Left lung (tissue), 4 donors: ENCODE measurements at regions not wholly inside any gene's neighbourhood (a gene's known extent, or its start where the extent isn't known, plus 50 kb on each side); places are given as distances from the start of the nearest gene placed in this dataset.
"Not testable (repeated sequence)": the region's sequence is repeated elsewhere in the genome, so short reads cannot be mapped to it uniquely, and the experiment has no call there.

Source experiments
- ATAC-seq: fragments of 200-7000 bp; cut with Tn5 transposase; one replicate; pipeline ENCODE4 v1.9.1; 2020; ENCODE audit warnings: moderate library complexity
- DNase-seq, 4 donors: peaks; one replicate each; pipeline ENCODE4 v3.0.0-alpha.2; 2013 to 2020
- H3K27ac ChIP-seq, 2 donors: fragments of 200-600 bp; sonication (generic) in 1 of 2; one replicate each; pipeline versions ENCODE4 v1.5.0 to v1.8.0; 2020 to 2021
- H3K27me3 ChIP-seq, 2 donors: fragments of 200-600 bp; sonication (generic) in 1 of 2; one replicate each; pipeline versions ENCODE4 v1.5.0 to v1.8.0; 2020 to 2021
- H3K36me3 ChIP-seq, 2 donors: fragments of 200-600 bp; sonication (generic) in 1 of 2; one replicate each; pipeline versions ENCODE4 v1.5.0 to v1.8.0; 2020 to 2021
- H3K4me1 ChIP-seq, 2 donors: fragments of 200-600 bp; one replicate each; pipeline ENCODE4 v1.8.0; 2021
- H3K4me3 ChIP-seq, 2 donors: fragments of 200-600 bp; sonication (generic) in 1 of 2; one replicate each; pipeline versions ENCODE4 v1.5.0 to v1.8.0; 2020 to 2021; ENCODE audit warnings: mild to moderate bottlenecking in 1 of 2
- H3K9me3 ChIP-seq, 2 donors: fragments of 200-600 bp; sonication (generic) in 1 of 2; one replicate each; pipeline versions ENCODE4 v1.5.0 to v1.8.0; 2020 to 2021
- CTCF ChIP-seq, 2 donors: fragments of 200-600 bp; sonication (generic) in 1 of 2; IDR thresholded peaks; one replicate each; pipeline versions ENCODE4 v1.5.0 to v1.8.0; 2021; ENCODE audit warnings: antibody characterized with exemption in 2 of 2
- intact Hi-C, 2 donors: fragments of 100-400 bp; cut with DNase I; formaldehyde crosslinking; loops; one replicate each; pipeline versions ENCODE4 v1.11.2 to v1.14.2; 2022
- donor health status: DM: no; HTN: yes; CAD: no.
- donor health status: DM: no; HTN: no; CAD: no.

- H3K27ac ChIP-seq = no peak overlapping the region
- no peak overlapping the region for H3K4me3 ChIP-seq
- TF ChIP-seq CTCF (IDR thresholded peaks at IDR 0.05) = no peak
- H3K36me3 ChIP-seq = no peaks in the 10 kb centered on the region
- ATAC-seq = peak; percentile 37
- peaks cover 0 to 3% of the 10 kb centered on the region in 2 donors for H3K9me3 ChIP-seq
- intact Hi-C loops = no loop called here
- H3K27me3 ChIP-seq = no peaks in the 10 kb centered on the region
- peak in 1 of 4 donors; percentile 12 for DNase-seq
- H3K4me1 ChIP-seq = no peaks in the 10 kb centered on the region
Measured at GRCh38 chr6:4224067-4224978, 88.9 kb upstream of the ECI2 start.

- no peak for ATAC-seq
- intact Hi-C loops = no loop called here
- DNase-seq = no peak
- H3K36me3 ChIP-seq = no peaks in the 10 kb centered on the region
- TF ChIP-seq CTCF (IDR thresholded peaks at IDR 0.05) = no peak
- H3K4me3 ChIP-seq = no peak overlapping the region
- no peaks in the 10 kb centered on the region for H3K4me1 ChIP-seq
- H3K9me3 ChIP-seq = peaks cover 0 to 7% of the 10 kb centered on the region in 2 donors
- H3K27me3 ChIP-seq = no peaks in the 10 kb centered on the region
- no peak overlapping the region for H3K27ac ChIP-seq
Measured at GRCh38 chr6:4220558-4220957, 85.2 kb upstream of the ECI2 start.

- ATAC-seq, DNase-seq: not testable (repeated sequence)
Measured at GRCh38 chr6:4218619-4219317, 83.4 kb upstream of the ECI2 start.

GRCh38 chr6:4212588-4212987 lies 77.2 kb upstream of the ECI2 start:
- Histone ChIP-seq H3K4me1 (no peaks in the 10 kb centered on the region), H3K36me3 (no peaks in the 10 kb centered on the region), H3K27me3 (no peaks in the 10 kb centered on the region), H3K4me3 (no peak overlapping the region), H3K27ac (no peak overlapping the region), H3K9me3 (peaks cover 0 to 18% of the 10 kb centered on the region in 2 donors)
- DNase-seq (no peak), ATAC-seq (no peak)
- TF ChIP-seq CTCF (IDR thresholded peaks at IDR 0.05) = no peak
- intact Hi-C loops = no loop called here

More at GRCh38 chr6:4218619-4219317, 83.4 kb upstream of the ECI2 start:
- H3K36me3 ChIP-seq, intact Hi-C loops, H3K4me3 ChIP-seq, H3K27ac ChIP-seq, H3K27me3 ChIP-seq, H3K4me1 ChIP-seq: not testable (repeated sequence)
- peaks cover 0 to 17% of the 10 kb centered on the region in 2 donors for H3K9me3 ChIP-seq

GRCh38 chr6:4210629-4211419 lies 75.4 kb upstream of the ECI2 start:
- peak; percentile 91 for ATAC-seq
- peaks cover 0 to 18% of the 10 kb centered on the region in 2 donors for H3K9me3 ChIP-seq
- no peaks in the 10 kb centered on the region for H3K36me3 ChIP-seq
- intact Hi-C loops = no loop called here
- no peaks in the 10 kb centered on the region for H3K27me3 ChIP-seq
- peak in 2 of 4 donors; percentile 13 to 32 for DNase-seq
- TF ChIP-seq CTCF (IDR thresholded peaks at IDR 0.05) = peak; percentile 44 to 72
- no peak overlapping the region for H3K4me3 ChIP-seq
- no peak overlapping the region for H3K27ac ChIP-seq
- H3K4me1 ChIP-seq = no peaks in the 10 kb centered on the region
